HG03196 (cell line): ENCODE measurements at regions not wholly inside any gene's neighbourhood (a gene's known extent, or its start where the extent isn't known, plus 50 kb on each side); places are given as distances from the start of the nearest gene placed in this dataset.
"Not testable (repeated sequence)": the region's sequence is repeated elsewhere in the genome, so short reads cannot be mapped to it uniquely, and the experiment has no call there.

Experiments
- ATAC-seq: cut with Tn5 transposase; IDR thresholded peaks from one replicate; pipeline ENCODE4 v1.9.1; 2021; ENCODE audit not compliant: unreplicated experiment

GRCh38 chr1:178639326-178639725 is 85.7 kb upstream of the RALGPS2 start:
- no peak for ATAC-seq

GRCh38 chr1:178642282-178642681 is 82.8 kb upstream of the RALGPS2 start:
- no peak for ATAC-seq

GRCh38 chr1:178643349-178643748 is 81.7 kb upstream of the RALGPS2 start:
- ATAC-seq, result no peak

GRCh38 chr1:178643831-178644230 is 81.2 kb upstream of the RALGPS2 start:
- ATAC-seq, result no peak

- no peak for ATAC-seq
Measured at GRCh38 chr1:178644308-178645120, 80.5 kb upstream of the RALGPS2 start.

- no peak for ATAC-seq
Measured at GRCh38 chr1:178645157-178645807, 79.8 kb upstream of the RALGPS2 start.

GRCh38 chr1:178645808-178646200 is 79.2 kb upstream of the RALGPS2 start:
- no peak for ATAC-seq

GRCh38 chr1:178646821-178647220 is 78.2 kb upstream of the RALGPS2 start:
- ATAC-seq, result no peak

- ATAC-seq, result no peak
Measured at GRCh38 chr1:178648151-178648550, 76.9 kb upstream of the RALGPS2 start.

- no peak for ATAC-seq
Measured at GRCh38 chr1:178649582-178650350, 75.3 kb upstream of the RALGPS2 start.

- no peak for ATAC-seq
Measured at GRCh38 chr1:178650934-178651511, 74.0 kb upstream of the RALGPS2 start.

- no peak for ATAC-seq
Measured at GRCh38 chr1:178651742-178652141, 73.3 kb upstream of the RALGPS2 start.

GRCh38 chr1:178652506-178653490 is 72.2 kb upstream of the RALGPS2 start:
- no peak for ATAC-seq

GRCh38 chr1:178659789-178660208 is 65.2 kb upstream of the RALGPS2 start:
- ATAC-seq, result peak; percentile 45

GRCh38 chr1:178660461-178660860 is 64.6 kb upstream of the RALGPS2 start:
- ATAC-seq, result no peak

GRCh38 chr1:178664278-178664677 is 60.8 kb upstream of the RALGPS2 start:
- ATAC-seq, result peak; percentile 71

GRCh38 chr1:178665579-178665978 is 59.5 kb upstream of the RALGPS2 start:
- no peak for ATAC-seq

- ATAC-seq, result not testable (repeated sequence)
Measured at GRCh38 chr1:178666891-178667290, 58.2 kb upstream of the RALGPS2 start.

GRCh38 chr1:178672434-178672833 is 52.6 kb upstream of the RALGPS2 start:
- no peak for ATAC-seq

GRCh38 chr1:178674559-178674958 is 50.5 kb upstream of the RALGPS2 start:
- ATAC-seq, result not testable (repeated sequence)
